ENCODE measurements at regions not wholly inside any gene's neighbourhood (a gene's known extent, or its start where the extent isn't known, plus 50 kb on each side); places are given as distances from the start of the nearest gene placed in this dataset.
A peak's percentile ranks its signal among the peaks of the same experiment; 100 is the strongest.

DNA sequence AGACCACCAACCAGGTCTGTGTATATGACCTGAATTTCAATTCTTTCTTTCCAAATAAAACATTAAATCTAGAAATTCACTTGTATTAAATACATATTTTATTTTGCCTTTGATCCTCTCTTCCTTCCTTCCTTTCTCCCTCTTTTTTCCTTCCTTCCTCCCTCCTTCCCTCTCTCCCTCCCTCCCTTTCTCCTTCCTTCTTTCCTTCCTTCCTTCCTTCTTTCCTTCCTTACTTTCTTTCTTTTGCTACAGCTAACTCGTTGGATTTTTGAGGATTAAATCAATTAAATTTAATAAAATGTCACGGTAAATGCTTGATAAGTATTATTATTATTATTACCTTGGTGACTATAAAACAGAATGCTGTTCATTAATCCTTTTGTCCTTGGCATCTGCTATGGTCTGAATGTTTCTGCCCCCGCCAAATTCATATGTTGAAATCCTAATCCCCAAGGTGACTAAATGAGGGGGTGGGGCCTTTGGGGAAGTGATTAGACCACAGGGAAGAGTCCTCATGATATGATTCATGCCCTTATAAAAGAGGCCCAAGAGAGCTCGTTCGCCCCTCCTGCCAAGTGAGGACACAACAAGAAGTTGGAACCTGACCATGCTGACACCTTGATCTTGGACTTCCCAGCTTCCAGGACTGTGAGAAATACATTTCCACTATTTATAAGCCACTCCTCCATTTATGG lies 67.6 kb upstream of the BTBD3 start:
- H3K4me3 ChIP-seq (ENCODE audit: low read depth, low read length) = no peak overlapping the region
- TF ChIP-seq, protein P1, sequence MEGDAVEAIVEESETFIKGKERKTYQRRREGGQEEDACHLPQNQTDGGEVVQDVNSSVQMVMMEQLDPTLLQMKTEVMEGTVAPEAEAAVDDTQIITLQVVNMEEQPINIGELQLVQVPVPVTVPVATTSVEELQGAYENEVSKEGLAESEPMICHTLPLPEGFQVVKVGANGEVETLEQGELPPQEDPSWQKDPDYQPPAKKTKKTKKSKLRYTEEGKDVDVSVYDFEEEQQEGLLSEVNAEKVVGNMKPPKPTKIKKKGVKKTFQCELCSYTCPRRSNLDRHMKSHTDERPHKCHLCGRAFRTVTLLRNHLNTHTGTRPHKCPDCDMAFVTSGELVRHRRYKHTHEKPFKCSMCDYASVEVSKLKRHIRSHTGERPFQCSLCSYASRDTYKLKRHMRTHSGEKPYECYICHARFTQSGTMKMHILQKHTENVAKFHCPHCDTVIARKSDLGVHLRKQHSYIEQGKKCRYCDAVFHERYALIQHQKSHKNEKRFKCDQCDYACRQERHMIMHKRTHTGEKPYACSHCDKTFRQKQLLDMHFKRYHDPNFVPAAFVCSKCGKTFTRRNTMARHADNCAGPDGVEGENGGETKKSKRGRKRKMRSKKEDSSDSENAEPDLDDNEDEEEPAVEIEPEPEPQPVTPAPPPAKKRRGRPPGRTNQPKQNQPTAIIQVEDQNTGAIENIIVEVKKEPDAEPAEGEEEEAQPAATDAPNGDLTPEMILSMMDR (IDR thresholded peaks at IDR 0.05; ENCODE audit: low read depth, low read length) = no peak
- in situ Hi-C loops (cut with HindIII; ENCODE audit: low sequenced_read_pairs) = no loop called here
- peak; percentile 5 for DNase-seq (ENCODE audit: low read depth, low spot score)

DNA sequence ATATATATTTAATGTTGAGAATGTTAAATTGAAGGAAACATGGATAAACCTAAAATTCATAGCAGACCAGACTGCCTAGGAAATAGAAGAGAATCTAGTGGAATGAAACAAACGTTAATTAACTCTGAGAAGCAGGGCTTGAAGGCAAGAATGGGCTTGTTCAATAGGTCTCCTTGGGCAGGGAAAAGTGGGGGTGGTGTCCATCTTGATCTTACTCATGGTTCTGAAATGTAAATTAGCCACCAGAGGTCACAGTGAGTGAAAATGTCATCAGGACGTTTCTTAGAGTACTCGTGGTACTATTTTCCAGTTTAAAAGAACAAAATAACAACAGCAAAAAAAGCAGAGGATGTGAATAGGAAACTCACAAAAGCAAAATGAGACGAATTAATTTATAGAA lies 66.8 kb upstream of the BTBD3 start:
- no peak overlapping the region for H3K4me3 ChIP-seq (ENCODE audit: low read depth, low read length)
- in situ Hi-C loops (cut with HindIII; ENCODE audit: low sequenced_read_pairs) = no loop called here
- TF ChIP-seq, protein P1 (IDR thresholded peaks at IDR 0.05; ENCODE audit: low read depth, low read length) = no peak
- DNase-seq (ENCODE audit: low read depth, low spot score) = peak; percentile 20

DNA sequence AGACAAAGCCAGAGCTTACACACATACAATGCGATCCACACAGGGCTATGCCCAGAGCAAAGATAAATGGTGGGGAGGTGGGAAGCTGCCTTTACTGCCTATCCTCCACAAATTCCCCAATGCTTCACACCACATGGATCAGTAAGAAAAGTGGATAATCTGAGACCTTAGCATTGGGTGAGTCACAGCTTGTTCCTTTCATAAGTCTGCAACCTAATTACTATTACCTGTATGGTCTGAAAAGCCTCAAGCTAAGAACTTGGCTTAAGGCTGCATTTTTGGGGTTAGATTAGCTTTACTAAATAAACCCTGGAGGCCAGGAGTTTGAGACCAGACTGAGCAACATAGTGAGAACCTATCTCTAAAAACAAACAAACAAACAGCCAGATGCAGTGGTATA lies 66.0 kb upstream of the BTBD3 start:
- in situ Hi-C loops (cut with HindIII; ENCODE audit: low sequenced_read_pairs) = no loop called here
- TF ChIP-seq, protein P1 (IDR thresholded peaks at IDR 0.05; ENCODE audit: low read depth, low read length) = no peak
- no peak overlapping the region for H3K4me3 ChIP-seq (ENCODE audit: low read depth, low read length)
- peak; percentile 27 for DNase-seq (ENCODE audit: low read depth, low spot score)

DNA sequence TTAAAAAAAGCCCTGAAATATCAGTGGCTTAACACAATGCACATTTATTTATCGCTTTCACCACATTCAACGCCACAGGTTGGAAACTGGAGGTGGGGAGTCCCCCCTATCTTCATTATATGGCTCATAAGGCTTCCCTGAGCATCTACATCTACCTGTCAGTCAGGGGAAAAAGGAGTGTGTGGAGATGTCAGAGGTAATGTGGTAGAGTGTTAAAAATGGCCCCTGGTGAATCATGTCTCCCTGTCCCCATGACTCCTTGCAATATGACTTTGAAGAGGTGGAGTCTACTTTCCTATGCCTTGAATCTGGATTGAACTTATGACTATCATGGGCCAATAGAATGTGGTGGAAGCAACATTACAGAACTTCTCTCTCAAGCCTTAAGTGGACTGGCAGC lies 65.5 kb upstream of the BTBD3 start:
- in situ Hi-C loops (cut with HindIII; ENCODE audit: low sequenced_read_pairs) = no loop called here
- TF ChIP-seq, protein P1 (IDR thresholded peaks at IDR 0.05; ENCODE audit: low read depth, low read length) = no peak
- no peak for DNase-seq (ENCODE audit: low read depth, low spot score)
- H3K4me3 ChIP-seq (ENCODE audit: low read depth, low read length) = no peak overlapping the region

DNA sequence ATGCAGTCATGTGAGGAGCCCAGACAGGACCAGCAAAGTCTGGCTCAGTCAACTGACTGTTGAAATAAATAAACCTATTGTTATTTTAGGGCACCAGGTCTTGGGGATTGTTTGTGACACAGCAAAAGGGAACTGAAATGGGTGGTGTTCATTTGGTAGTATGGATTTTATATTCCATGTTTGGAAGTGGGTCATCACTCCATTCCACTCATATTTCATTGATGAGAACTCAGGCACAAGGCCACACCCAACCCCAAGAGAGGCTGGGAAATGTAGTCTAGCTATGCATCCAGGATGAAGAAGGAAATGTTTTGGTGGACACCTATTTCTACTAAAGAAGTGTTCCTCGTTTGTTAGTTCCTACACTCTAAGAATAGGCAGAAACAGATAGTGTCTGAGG lies 64.9 kb upstream of the BTBD3 start:
- H3K4me3 ChIP-seq (ENCODE audit: low read depth, low read length) = no peak overlapping the region
- in situ Hi-C loops (cut with HindIII; ENCODE audit: low sequenced_read_pairs) = no loop called here
- DNase-seq (ENCODE audit: low read depth, low spot score) = no peak
- TF ChIP-seq, protein P1 (IDR thresholded peaks at IDR 0.05; ENCODE audit: low read depth, low read length) = no peak

DNA sequence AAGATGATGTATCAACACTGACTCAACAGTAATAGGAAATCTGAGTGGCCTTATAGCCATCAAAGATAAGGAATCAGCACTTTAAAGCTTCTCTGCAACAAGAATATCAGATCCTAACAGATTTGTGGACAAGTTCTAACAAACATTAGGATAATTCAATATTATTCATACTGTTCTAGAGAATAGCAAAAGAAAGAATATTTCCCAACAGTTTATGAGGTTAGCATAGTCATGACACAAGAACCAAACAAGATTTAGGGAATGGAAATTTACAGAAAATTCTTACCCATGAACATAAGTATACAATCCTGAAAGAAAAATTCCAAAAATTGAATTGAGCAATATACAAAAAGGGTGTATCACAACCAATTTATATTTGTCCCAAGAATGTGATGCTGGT lies 64.3 kb upstream of the BTBD3 start:
- in situ Hi-C loops (cut with HindIII; ENCODE audit: low sequenced_read_pairs) = no loop called here
- DNase-seq (ENCODE audit: low read depth, low spot score) = no peak
- TF ChIP-seq, protein P1 (IDR thresholded peaks at IDR 0.05; ENCODE audit: low read depth, low read length) = no peak

More for the DNA sequence above, 64.3 kb upstream of the BTBD3 start:
- no peak overlapping the region for H3K4me3 ChIP-seq (ENCODE audit: low read depth, low read length)

Data from astrocyte of the spinal cord (primary cell).